ENCODE measurements at regions not wholly inside any gene's neighbourhood (a gene's known extent, or its start where the extent isn't known, plus 50 kb on each side); places are given as distances from the start of the nearest gene placed in this dataset.

DNA sequence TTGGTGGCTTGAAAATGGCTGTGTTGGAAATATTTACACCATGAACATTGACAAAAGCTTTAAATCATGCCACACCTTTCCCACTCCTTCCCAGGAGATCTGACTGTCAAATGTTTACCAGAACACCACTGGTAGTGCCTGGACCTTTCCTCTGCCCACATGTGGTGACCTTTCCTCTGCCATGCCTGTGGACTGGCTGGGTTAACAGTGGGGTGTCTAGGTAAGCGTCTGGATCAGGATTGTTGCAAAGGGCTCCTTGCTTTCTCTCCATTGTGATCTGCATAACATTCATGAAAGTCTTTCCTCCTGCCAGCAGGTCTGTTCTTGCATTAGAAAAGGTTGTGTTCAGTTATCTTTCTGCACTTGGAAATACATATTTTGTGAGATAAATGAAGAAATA, 572.7 kb downstream of the DHX35 start:
- 41 to 68% (median 58%) methylated on average over 1 of the region's 1 CpG for whole genome bisulfite sequencing, 5 donors
- Histone ChIP-seq H3K27ac (no peak overlapping the region), H3K27me3 (no peaks in the 10 kb centered on the region), H3K36me3 (no peaks in the 10 kb centered on the region), H3K9me3 (no peaks in the 10 kb centered on the region), H3K4me3 (no peak overlapping the region), H3K4me1 (no peaks in the 10 kb centered on the region)
- TF ChIP-seq POLR2A (IDR thresholded peaks at IDR 0.05) (no peak), POLR2AphosphoS5 (IDR thresholded peaks at IDR 0.05) (no peak), EP300 (IDR thresholded peaks at IDR 0.05) (no peak)
- TF ChIP-seq, protein P1, sequence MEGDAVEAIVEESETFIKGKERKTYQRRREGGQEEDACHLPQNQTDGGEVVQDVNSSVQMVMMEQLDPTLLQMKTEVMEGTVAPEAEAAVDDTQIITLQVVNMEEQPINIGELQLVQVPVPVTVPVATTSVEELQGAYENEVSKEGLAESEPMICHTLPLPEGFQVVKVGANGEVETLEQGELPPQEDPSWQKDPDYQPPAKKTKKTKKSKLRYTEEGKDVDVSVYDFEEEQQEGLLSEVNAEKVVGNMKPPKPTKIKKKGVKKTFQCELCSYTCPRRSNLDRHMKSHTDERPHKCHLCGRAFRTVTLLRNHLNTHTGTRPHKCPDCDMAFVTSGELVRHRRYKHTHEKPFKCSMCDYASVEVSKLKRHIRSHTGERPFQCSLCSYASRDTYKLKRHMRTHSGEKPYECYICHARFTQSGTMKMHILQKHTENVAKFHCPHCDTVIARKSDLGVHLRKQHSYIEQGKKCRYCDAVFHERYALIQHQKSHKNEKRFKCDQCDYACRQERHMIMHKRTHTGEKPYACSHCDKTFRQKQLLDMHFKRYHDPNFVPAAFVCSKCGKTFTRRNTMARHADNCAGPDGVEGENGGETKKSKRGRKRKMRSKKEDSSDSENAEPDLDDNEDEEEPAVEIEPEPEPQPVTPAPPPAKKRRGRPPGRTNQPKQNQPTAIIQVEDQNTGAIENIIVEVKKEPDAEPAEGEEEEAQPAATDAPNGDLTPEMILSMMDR (IDR thresholded peaks at IDR 0.05) = no peak
- intact Hi-C loops (cut with DNase I; ENCODE audit: low total_unique reads) = no loop called here
- no peak for DNase-seq

DNA sequence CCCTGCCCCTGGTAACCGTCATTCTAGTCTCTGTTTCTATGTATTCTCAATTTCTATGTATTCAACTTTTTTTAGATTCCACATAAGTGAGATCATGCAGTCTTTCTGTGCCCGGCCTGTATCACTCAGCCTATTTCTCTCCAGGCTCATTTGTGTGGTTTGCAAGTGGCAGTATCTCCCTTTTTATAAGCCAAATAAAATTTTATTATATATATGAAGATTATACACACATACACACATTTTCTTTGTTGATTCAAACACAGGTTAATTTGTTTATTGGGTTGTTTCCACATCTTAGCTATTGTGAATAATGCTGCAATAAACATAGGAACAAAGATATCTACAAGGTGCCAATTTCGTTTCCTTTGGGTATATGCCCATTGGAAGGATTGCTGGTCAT, 571.7 kb downstream of the DHX35 start:
- 56 to 70% (median 66%) methylated on average over 3 of the region's 3 CpGs for WGBS, 5 donors
- Histone ChIP-seq H3K4me3 (no peak overlapping the region), H3K36me3 (no peaks in the 10 kb centered on the region), H3K27me3 (no peaks in the 10 kb centered on the region), H3K4me1 (no peaks in the 10 kb centered on the region), H3K9me3 (no peaks in the 10 kb centered on the region), H3K27ac (no peak overlapping the region)
- intact Hi-C loops (cut with DNase I; ENCODE audit: low total_unique reads) = no loop called here
- no peak for DNase-seq
- TF ChIP-seq POLR2A (IDR thresholded peaks at IDR 0.05) (no peak), POLR2AphosphoS5 (IDR thresholded peaks at IDR 0.05) (no peak), EP300 (IDR thresholded peaks at IDR 0.05) (no peak)
- TF ChIP-seq, protein P1 (IDR thresholded peaks at IDR 0.05) = no peak

DNA sequence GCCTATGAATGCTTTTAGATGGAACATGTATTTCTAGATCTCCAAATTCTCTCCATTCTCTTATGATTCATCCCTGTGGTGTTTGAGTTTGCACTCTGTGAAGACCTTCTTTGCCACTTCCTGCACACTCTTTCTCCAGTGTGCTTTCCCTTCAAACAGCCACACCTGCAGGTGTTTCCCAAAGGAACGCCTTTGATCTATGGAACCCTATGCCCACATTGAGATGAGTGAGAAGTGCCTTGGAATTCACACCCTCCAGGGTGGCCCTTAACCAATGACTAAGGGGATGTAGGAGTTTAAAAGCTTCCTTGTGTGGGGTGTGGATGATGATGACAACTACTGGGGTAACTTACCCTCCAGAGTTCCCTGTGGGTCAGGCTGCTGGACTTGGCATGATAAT, 570.1 kb downstream of the DHX35 start:
- WGBS, 5 donors = 59 to 81% (median 68%) methylated on average over 1 of the region's 1 CpG

DNA sequence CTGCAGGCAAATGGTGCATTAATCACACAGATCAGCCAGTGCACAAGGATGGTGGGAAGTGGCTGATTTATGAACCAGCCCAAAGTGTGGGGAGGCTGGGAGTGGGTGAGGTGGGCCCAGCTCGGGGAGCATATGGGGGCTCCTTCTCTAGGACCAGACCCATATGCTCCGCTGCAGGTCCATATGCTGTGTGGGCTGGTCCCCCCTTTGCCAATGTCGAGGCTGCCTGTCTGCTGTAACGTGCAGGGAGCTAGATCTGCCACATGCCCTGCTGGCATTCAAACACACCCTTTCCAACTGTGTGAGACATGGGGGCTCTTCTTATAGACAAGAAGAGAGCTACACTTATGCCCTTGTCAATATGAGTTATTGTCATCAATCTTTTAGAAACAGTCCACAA, 566.3 kb downstream of the DHX35 start:
- TF ChIP-seq POLR2A (IDR thresholded peaks at IDR 0.05) (no peak), POLR2AphosphoS5 (IDR thresholded peaks at IDR 0.05) (no peak)
- TF ChIP-seq, protein P1 (IDR thresholded peaks at IDR 0.05) = no peak
- intact Hi-C loops (cut with DNase I; ENCODE audit: low total_unique reads) = no loop called here
- DNase-seq = no peak
- no peaks in the 10 kb centered on the region for H3K36me3 ChIP-seq
- no peaks in the 10 kb centered on the region for H3K4me1 ChIP-seq
- no peaks in the 10 kb centered on the region for H3K27me3 ChIP-seq
- H3K4me3 ChIP-seq = no peak overlapping the region
- H3K27ac ChIP-seq = no peak overlapping the region
- no peaks in the 10 kb centered on the region for H3K9me3 ChIP-seq
- WGBS, 5 donors = 78 to 91% (median 83%) methylated on average over 4 of the region's 4 CpGs

More for the DNA sequence above, 570.1 kb downstream of the DHX35 start:
- H3K27ac ChIP-seq = no peak overlapping the region
- no peaks in the 10 kb centered on the region for H3K4me1 ChIP-seq
- no peak overlapping the region for H3K4me3 ChIP-seq
- no peaks in the 10 kb centered on the region for H3K36me3 ChIP-seq
- H3K9me3 ChIP-seq = no peaks in the 10 kb centered on the region
- intact Hi-C loops (cut with DNase I; ENCODE audit: low total_unique reads) = no loop called here
- no peaks in the 10 kb centered on the region for H3K27me3 ChIP-seq
- TF ChIP-seq POLR2A (IDR thresholded peaks at IDR 0.05) (no peak), POLR2AphosphoS5 (IDR thresholded peaks at IDR 0.05) (no peak), EP300 (IDR thresholded peaks at IDR 0.05) (no peak)
- TF ChIP-seq, protein P1 (IDR thresholded peaks at IDR 0.05) = no peak
- DNase-seq = no peak

Data from stomach (tissue), 8 donors.